ENCODE measurements at regions not wholly inside any gene's neighbourhood (a gene's known extent, or its start where the extent isn't known, plus 50 kb on each side); places are given as distances from the start of the nearest gene placed in this dataset.

GRCh38 chr15:91424001-91424400 is 323.9 kb downstream of the SV2B start:
- TF ChIP-seq CTCF (IDR thresholded peaks at IDR 0.05 in 2 of 3, conservative IDR thresholded peaks at IDR 0.05 in 1 of 3; ENCODE audit: borderline replicate concordance in 1 of 3, insufficient read depth in 1 of 3, low read depth in 2 of 3, low read length in 2 of 3) (no peak), REST (IDR thresholded peaks at IDR 0.05; ENCODE audit: low read depth) (no peak), EZH2 (IDR thresholded peaks at IDR 0.05) (no peak), POLR2A (IDR thresholded peaks at IDR 0.05; ENCODE audit: borderline replicate concordance, extremely low read depth, insufficient read depth, insufficient read length) (no peak), SIN3A (IDR thresholded peaks at IDR 0.05; ENCODE audit: low read depth) (no peak), POLR2AphosphoS5 (IDR thresholded peaks at IDR 0.05; ENCODE audit: low read depth, low read length) (no peak), FOSL1 (IDR thresholded peaks at IDR 0.05; ENCODE audit: low read depth) (no peak), ZFX (IDR thresholded peaks at IDR 0.05) (no peak), SP1 (IDR thresholded peaks at IDR 0.05; ENCODE audit: low read depth) (no peak), TCF7L2 (IDR thresholded peaks at IDR 0.05; ENCODE audit: borderline replicate concordance, extremely low read depth, insufficient read depth, insufficient read length) (no peak), EGR1 (IDR thresholded peaks at IDR 0.05; ENCODE audit: low read depth) (no peak), CEBPB (IDR thresholded peaks at IDR 0.05; ENCODE audit: low read depth) (no peak), RAD21 (IDR thresholded peaks at IDR 0.05; ENCODE audit: low read depth) (no peak)
- TF ChIP-seq, protein P1, sequence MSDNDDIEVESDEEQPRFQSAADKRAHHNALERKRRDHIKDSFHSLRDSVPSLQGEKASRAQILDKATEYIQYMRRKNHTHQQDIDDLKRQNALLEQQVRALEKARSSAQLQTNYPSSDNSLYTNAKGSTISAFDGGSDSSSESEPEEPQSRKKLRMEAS (IDR thresholded peaks at IDR 0.05), result no peak

Measured in HCT116 (cell line).